ENCODE measurements at regions not wholly inside any gene's neighbourhood (a gene's known extent, or its start where the extent isn't known, plus 50 kb on each side); places are given as distances from the start of the nearest gene placed in this dataset.

DNA sequence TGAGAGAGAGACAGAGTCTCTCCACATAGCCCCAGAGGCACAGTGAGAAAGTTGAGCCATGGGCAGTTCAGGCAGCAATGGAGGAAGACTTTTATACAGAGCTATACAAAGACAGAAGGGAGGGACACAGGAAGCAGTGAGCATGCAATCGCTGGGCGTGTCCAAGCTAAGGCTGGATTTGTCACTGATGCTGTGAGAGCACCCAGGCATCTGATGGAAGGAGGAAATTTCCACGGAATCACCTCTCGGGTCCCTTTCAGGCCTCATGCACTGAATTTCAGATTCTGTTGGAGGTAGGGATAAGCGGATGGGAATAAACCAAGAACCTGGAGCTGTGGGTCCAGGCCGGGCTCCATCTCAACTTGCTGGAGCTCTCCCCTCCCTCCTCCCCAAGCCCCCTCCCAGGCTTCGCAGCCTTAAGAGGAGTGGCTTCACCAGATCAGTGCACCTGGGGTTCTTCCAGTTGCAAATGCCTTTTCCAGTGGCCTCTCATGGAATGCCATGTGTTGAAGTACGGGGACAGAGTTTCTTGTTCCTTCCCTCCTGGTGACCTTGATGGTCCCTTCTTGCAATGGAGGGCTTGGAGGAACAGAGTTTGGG, 114.8 kb upstream of the ALDH1B1 start:
- H3K4me1 Mint-ChIP-seq (ENCODE audit: unreplicated experiment), result peaks cover 4% of the 10 kb centered on the region
- no peak overlapping the region for H3K27ac Mint-ChIP-seq
- H3K4me3 Mint-ChIP-seq, result no peak overlapping the region
- H3K36me3 Mint-ChIP-seq, result no peaks in the 10 kb centered on the region
- DNase-seq (ENCODE audit: extremely low spot score, unreplicated experiment), result peak; percentile 22
- TF ChIP-seq, protein P1, sequence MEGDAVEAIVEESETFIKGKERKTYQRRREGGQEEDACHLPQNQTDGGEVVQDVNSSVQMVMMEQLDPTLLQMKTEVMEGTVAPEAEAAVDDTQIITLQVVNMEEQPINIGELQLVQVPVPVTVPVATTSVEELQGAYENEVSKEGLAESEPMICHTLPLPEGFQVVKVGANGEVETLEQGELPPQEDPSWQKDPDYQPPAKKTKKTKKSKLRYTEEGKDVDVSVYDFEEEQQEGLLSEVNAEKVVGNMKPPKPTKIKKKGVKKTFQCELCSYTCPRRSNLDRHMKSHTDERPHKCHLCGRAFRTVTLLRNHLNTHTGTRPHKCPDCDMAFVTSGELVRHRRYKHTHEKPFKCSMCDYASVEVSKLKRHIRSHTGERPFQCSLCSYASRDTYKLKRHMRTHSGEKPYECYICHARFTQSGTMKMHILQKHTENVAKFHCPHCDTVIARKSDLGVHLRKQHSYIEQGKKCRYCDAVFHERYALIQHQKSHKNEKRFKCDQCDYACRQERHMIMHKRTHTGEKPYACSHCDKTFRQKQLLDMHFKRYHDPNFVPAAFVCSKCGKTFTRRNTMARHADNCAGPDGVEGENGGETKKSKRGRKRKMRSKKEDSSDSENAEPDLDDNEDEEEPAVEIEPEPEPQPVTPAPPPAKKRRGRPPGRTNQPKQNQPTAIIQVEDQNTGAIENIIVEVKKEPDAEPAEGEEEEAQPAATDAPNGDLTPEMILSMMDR (conservative IDR thresholded peaks at IDR 0.05), result no peak
- no peaks in the 10 kb centered on the region for H3K9me3 Mint-ChIP-seq
- peaks cover 11% of the 10 kb centered on the region for H3K27me3 Mint-ChIP-seq

DNA sequence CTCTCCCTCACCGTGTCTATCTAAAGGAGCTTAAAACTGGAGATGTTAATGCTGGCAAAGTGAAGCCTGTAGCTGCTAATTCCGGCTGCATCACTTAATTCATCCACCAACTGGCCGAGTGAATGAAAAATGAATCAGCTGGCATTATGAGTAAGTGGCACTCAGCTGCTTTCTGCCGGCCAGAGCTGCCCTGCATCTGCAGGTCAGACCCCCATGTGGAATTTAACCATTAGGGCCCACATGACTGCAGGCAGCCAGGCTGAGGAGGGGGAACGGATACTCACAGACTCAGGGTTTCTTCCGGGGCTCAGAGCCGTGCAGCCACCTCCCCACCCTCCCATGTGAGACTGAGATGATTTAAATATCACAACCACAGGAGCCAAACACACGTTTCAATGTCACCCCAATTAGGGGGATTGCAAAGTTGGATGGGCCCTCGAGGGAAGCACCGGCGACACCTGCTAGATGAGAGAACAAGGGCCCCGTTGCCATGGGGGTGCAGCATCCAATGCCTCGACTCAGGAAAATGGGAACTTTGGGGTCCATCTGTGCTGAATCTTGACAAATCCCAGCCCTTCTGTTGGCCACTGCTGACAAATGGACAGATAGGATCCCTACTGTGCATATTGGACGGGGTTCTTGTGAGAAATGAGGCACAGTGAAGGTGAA, 115.6 kb upstream of the ALDH1B1 start:
- Mint-ChIP-seq H3K27me3 (peaks cover 16% of the 10 kb centered on the region), H3K4me3 (no peak overlapping the region), H3K27ac (no peak overlapping the region), H3K36me3 (no peaks in the 10 kb centered on the region), H3K4me1 (ENCODE audit: unreplicated experiment) (peaks cover 4% of the 10 kb centered on the region), H3K9me3 (no peaks in the 10 kb centered on the region)
- TF ChIP-seq, protein P1 (conservative IDR thresholded peaks at IDR 0.05), result no peak
- peak; percentile 60 for DNase-seq (ENCODE audit: extremely low spot score, unreplicated experiment)

DNA sequence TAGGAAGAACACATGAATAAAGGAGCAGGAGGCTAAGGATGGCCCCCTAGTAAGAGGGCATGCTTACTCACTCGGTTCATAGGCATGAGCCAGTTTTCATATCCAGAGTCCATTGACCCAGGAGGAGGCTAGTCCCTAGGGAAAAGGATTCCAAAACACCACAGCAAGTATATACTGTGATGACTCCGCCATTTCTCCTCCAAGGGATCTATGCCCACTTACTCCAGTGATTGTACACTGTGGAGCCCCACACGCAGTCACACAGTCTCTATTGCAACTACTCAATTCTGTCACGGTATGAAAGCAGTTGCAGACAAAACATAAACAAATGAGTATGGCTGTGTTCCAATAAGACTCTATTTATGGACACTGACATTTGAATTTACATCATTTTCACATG, 117.7 kb upstream of the ALDH1B1 start:
- H3K27ac Mint-ChIP-seq, result no peak overlapping the region
- no peaks in the 10 kb centered on the region for H3K36me3 Mint-ChIP-seq
- no peaks in the 10 kb centered on the region for H3K9me3 Mint-ChIP-seq
- TF ChIP-seq, protein P1 (conservative IDR thresholded peaks at IDR 0.05), result no peak
- H3K4me3 Mint-ChIP-seq, result no peak overlapping the region
- H3K4me1 Mint-ChIP-seq (ENCODE audit: unreplicated experiment), result peaks cover 4% of the 10 kb centered on the region
- H3K27me3 Mint-ChIP-seq, result peaks cover 17% of the 10 kb centered on the region
- no peak for DNase-seq (ENCODE audit: extremely low spot score, unreplicated experiment)

DNA sequence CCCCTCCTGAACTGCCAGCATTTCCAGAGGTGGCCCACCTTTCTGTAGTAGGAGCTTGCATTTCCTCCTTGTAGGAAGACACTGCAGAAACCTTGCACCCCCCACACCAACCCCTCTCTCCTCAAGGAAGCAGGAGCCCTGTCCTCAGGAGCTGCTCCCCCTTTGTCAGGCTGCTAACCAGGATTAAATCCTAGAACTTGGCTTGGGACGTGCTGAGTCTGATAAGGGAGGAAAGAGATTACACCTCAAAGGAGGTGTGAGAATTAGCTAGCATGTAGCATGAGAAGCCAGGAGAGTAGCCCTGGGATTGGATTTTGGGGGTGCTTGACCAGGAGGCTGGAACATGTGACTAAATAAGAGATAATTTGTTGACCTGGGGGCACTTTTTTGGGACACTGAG, 119.8 kb upstream of the ALDH1B1 start:
- TF ChIP-seq, protein P1 (conservative IDR thresholded peaks at IDR 0.05), result no peak
- Mint-ChIP-seq H3K27ac (no peak overlapping the region), H3K4me1 (ENCODE audit: unreplicated experiment) (peaks cover 4% of the 10 kb centered on the region), H3K36me3 (no peaks in the 10 kb centered on the region), H3K4me3 (no peak overlapping the region), H3K27me3 (peaks cover 21% of the 10 kb centered on the region), H3K9me3 (no peaks in the 10 kb centered on the region)
- no peak for DNase-seq (ENCODE audit: extremely low spot score, unreplicated experiment)

DNA sequence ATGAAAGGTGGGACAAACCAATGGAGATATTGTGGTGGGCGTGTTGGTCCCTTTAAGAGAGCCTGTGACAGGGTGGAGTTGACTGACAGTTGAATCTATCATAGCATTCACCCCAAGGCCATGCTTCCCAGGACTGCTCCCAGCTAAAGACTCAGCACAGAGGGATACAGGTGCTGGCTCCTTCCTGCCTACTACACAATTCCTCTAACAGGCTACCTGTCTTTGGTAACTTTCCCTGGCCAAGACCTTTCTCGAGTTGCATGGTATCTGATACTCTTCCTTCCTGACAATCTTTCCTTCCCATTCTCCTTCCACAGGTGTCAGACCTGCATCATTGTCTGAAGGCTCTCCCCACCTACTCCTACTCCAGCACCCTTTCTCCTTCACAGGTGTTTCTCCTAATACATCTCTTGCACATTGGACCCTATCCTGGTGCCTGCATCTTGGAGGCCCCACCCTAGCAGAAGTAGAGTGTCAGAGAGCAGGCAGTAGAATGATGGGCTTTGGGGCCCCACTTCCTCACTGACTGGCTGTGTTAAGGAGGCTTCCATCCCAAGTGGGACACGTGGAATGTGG, 120.7 kb upstream of the ALDH1B1 start:
- Mint-ChIP-seq H3K4me1 (ENCODE audit: unreplicated experiment) (no peaks in the 10 kb centered on the region), H3K9me3 (no peaks in the 10 kb centered on the region), H3K27ac (no peak overlapping the region), H3K36me3 (no peaks in the 10 kb centered on the region), H3K4me3 (no peak overlapping the region), H3K27me3 (peaks cover 21% of the 10 kb centered on the region)
- TF ChIP-seq, protein P1 (conservative IDR thresholded peaks at IDR 0.05), result no peak
- no peak for DNase-seq (ENCODE audit: extremely low spot score, unreplicated experiment)

All from type B pancreatic cell (in vitro differentiated cells).